ENCODE measurements at regions not wholly inside any gene's neighbourhood (a gene's known extent, or its start where the extent isn't known, plus 50 kb on each side); places are given as distances from the start of the nearest gene placed in this dataset.

DNA sequence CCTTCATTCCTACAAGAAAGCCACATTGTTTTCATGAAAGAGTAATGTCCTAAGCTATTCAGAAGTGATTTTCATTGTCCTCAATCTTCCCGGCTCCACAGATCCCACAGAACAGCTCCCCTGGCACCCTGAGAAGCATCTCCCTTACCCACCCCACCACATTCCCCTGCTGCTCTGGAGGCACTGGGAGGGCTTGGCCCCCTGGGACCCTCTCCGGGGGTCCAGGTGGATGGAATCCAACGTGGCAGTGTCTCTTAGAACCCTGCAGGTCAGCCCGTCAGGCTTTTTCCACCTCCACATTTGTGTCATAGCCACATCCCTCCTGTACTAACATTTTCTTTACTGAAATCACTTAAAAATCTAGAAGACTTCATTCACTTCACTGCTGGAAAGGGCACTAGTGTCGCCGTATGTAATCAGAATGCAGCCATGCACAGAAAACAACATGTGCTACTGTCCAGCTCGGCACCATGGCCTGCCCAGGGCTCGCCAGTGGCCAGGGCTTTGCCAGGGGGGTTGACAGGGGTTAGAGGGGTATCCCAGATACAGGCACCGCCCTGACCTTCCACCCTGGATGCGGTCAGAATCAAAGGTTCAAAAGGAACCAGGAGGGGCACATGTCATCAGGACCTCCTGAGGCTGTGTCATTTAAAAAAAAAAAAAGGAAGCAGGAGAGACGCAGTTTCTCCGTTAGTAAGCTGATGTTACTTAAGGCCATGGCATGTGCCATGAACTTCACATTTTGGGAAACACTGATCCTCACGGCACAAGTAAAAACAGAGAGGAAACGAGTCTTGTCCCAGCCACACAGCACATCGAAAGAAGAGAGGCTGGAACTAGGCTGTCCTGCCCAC lies 106.3 kb downstream of the LSM3 start:
- no peaks in the 10 kb centered on the region for H3K27me3 ChIP-seq (ENCODE audit: insufficient read depth, insufficient read length)
- H3K9ac ChIP-seq (ENCODE audit: insufficient read length, low read depth), result peak overlapping the region; percentile 51
- peaks cover 26% of the 10 kb centered on the region for H3K4me1 ChIP-seq (ENCODE audit: insufficient read depth, insufficient read length)
- no peak for DNase-seq (ENCODE audit: low read depth, low spot score)
- H3K36me3 ChIP-seq (ENCODE audit: insufficient read depth, insufficient read length, low read length), result no peaks in the 10 kb centered on the region
- peaks cover 10% of the 10 kb centered on the region; the same call in 1 of the 2 replicates for H3K9me3 ChIP-seq (ENCODE audit: insufficient read depth, low read length)
- no peak for TF ChIP-seq YY1 (IDR thresholded peaks at IDR 0.05; ENCODE audit: insufficient read depth, insufficient read length)
- TF ChIP-seq ZNF274 (IDR thresholded peaks at IDR 0.05; ENCODE audit: low read depth, low read length), result no peak
- TF ChIP-seq SUZ12 (IDR thresholded peaks at IDR 0.05; ENCODE audit: extremely low read depth, insufficient read depth, insufficient read length), result no peak
- H3K4me3 ChIP-seq (ENCODE audit: insufficient read length, low read depth), result no peak overlapping the region

DNA sequence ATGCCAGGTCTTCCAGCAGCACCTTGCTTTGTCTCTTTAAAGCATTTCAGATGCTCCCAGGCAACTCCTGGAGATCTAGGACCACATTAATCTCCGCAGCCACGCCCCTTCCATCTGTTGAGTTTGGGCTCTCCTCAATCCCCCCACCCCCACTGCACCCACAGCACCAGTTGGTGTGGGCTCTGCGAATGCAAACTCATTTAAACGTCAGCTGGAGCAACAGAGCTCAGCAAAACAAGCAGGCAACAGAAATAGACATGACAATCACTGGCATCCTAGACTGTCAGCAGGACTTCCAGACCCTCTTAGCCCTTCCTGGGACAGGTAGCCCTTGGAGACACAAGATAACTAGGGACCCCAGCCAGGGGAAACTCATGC lies 106.9 kb downstream of the LSM3 start:
- Histone ChIP-seq H3K27me3 (ENCODE audit: insufficient read depth, insufficient read length) (no peaks in the 10 kb centered on the region), H3K9me3 (ENCODE audit: insufficient read depth, low read length) (peaks cover 10% of the 10 kb centered on the region; the same call in 1 of the 2 replicates), H3K4me1 (ENCODE audit: insufficient read depth, insufficient read length) (peaks cover 24% of the 10 kb centered on the region), H3K4me3 (ENCODE audit: insufficient read length, low read depth) (no peak overlapping the region), H3K9ac (ENCODE audit: insufficient read length, low read depth) (peak overlapping the region; percentile 51), H3K36me3 (ENCODE audit: insufficient read depth, insufficient read length, low read length) (no peaks in the 10 kb centered on the region)
- DNase-seq (ENCODE audit: low read depth, low spot score), result peak; percentile 70
- TF ChIP-seq SUZ12 (IDR thresholded peaks at IDR 0.05; ENCODE audit: extremely low read depth, insufficient read depth, insufficient read length) (no peak), YY1 (IDR thresholded peaks at IDR 0.05; ENCODE audit: insufficient read depth, insufficient read length) (no peak), ZNF274 (IDR thresholded peaks at IDR 0.05; ENCODE audit: low read depth, low read length) (no peak)

GRCh38 chr3:14286887-14287500 lies 108.4 kb downstream of the LSM3 start:
- H3K9ac ChIP-seq (ENCODE audit: insufficient read length, low read depth), result no peak overlapping the region
- peaks cover 10% of the 10 kb centered on the region; the same call in 1 of the 2 replicates for H3K9me3 ChIP-seq (ENCODE audit: insufficient read depth, low read length)
- H3K27me3 ChIP-seq (ENCODE audit: insufficient read depth, insufficient read length), result no peaks in the 10 kb centered on the region
- H3K4me1 ChIP-seq (ENCODE audit: insufficient read depth, insufficient read length), result peaks cover 20% of the 10 kb centered on the region
- TF ChIP-seq ZNF274 (IDR thresholded peaks at IDR 0.05; ENCODE audit: low read depth, low read length) (no peak), YY1 (IDR thresholded peaks at IDR 0.05; ENCODE audit: insufficient read depth, insufficient read length) (no peak), SUZ12 (IDR thresholded peaks at IDR 0.05; ENCODE audit: extremely low read depth, insufficient read depth, insufficient read length) (no peak)
- no peaks in the 10 kb centered on the region for H3K36me3 ChIP-seq (ENCODE audit: insufficient read depth, insufficient read length, low read length)
- no peak for DNase-seq (ENCODE audit: low read depth, low spot score)
- H3K4me3 ChIP-seq (ENCODE audit: insufficient read length, low read depth), result no peak overlapping the region

DNA sequence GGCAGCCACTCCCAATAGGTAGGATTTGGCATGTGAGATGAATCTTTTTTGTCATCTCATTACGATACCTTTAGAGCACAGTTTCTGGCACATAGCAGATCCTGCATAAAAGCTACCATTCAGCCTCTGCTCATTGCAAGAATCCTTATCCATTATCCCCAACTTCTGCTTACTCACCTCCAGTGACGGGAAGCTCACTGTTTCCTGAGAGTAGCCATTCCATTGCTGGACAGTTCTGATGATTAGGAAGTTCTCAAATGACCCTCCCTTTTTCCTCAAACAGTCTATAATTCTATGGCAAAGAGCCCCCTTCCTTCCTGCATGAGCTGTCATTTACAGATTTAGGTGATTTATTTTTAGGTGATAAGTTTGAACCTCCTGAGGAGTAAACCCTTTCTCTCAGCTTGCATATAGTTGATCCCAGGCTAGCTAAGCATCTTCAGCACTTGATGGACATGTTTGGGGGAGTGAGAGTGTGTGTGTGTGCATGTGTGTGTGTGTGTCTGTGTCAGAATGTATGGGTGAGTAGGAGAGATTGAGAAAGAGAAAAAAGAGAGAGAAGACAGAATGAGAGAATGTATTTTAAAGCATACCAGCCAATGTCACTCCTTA lies 109.7 kb downstream of the LSM3 start:
- no peak for DNase-seq (ENCODE audit: low read depth, low spot score)
- TF ChIP-seq ZNF274 (IDR thresholded peaks at IDR 0.05; ENCODE audit: low read depth, low read length) (no peak), SUZ12 (IDR thresholded peaks at IDR 0.05; ENCODE audit: extremely low read depth, insufficient read depth, insufficient read length) (no peak), YY1 (IDR thresholded peaks at IDR 0.05; ENCODE audit: insufficient read depth, insufficient read length) (no peak)
- no peaks in the 10 kb centered on the region for H3K36me3 ChIP-seq (ENCODE audit: insufficient read depth, insufficient read length, low read length)
- H3K4me3 ChIP-seq (ENCODE audit: insufficient read length, low read depth), result no peak overlapping the region
- H3K4me1 ChIP-seq (ENCODE audit: insufficient read depth, insufficient read length), result peaks cover 18% of the 10 kb centered on the region
- H3K9ac ChIP-seq (ENCODE audit: insufficient read length, low read depth), result no peak overlapping the region
- peaks cover 4% of the 10 kb centered on the region; the same call in 1 of the 2 replicates for H3K9me3 ChIP-seq (ENCODE audit: insufficient read depth, low read length)
- no peaks in the 10 kb centered on the region for H3K27me3 ChIP-seq (ENCODE audit: insufficient read depth, insufficient read length)

DNA sequence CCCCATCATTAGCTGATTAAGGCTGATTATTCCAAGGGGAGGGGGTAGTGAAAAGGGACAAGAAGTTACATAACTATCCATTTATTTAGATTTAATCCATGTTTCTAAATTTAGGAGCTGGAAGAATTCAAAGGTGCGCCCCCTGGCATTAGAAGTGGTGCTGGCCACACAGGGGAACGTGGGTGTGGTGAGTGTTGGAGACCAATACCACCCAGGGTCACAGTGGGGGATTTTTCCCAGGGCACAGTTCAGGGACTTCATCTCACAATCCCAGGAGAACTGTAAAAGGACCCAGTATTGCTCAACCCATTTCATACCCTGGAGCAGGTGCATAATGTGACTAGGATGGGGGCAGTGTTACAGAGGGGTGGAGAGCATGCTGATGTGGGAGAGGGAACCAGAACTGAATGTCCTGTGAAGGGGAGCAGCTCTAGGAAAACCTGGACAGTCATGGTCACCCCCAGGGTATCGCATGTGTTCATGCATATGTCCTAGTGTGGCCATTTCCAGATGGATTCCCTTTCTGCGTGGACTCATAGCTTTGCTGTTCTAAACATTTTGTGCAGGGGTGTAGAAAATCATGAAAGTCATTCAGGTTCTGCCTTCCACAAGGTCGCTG lies 110.3 kb downstream of the LSM3 start:
- H3K36me3 ChIP-seq (ENCODE audit: insufficient read depth, insufficient read length, low read length), result no peaks in the 10 kb centered on the region
- H3K9me3 ChIP-seq (ENCODE audit: insufficient read depth, low read length), result no peaks in the 10 kb centered on the region
- TF ChIP-seq YY1 (IDR thresholded peaks at IDR 0.05; ENCODE audit: insufficient read depth, insufficient read length), result no peak
- no peak for DNase-seq (ENCODE audit: low read depth, low spot score)
- H3K9ac ChIP-seq (ENCODE audit: insufficient read length, low read depth), result no peak overlapping the region
- H3K4me3 ChIP-seq (ENCODE audit: insufficient read length, low read depth), result no peak overlapping the region
- H3K4me1 ChIP-seq (ENCODE audit: insufficient read depth, insufficient read length), result peaks cover 17% of the 10 kb centered on the region
- H3K27me3 ChIP-seq (ENCODE audit: insufficient read depth, insufficient read length), result no peaks in the 10 kb centered on the region

- no peak overlapping the region for H3K9ac ChIP-seq (ENCODE audit: insufficient read length, low read depth)
- no peak for TF ChIP-seq YY1 (IDR thresholded peaks at IDR 0.05; ENCODE audit: insufficient read depth, insufficient read length)
- TF ChIP-seq SUZ12 (IDR thresholded peaks at IDR 0.05; ENCODE audit: extremely low read depth, insufficient read depth, insufficient read length), result no peak
- no peak for TF ChIP-seq ZNF274 (IDR thresholded peaks at IDR 0.05; ENCODE audit: low read depth, low read length)
- H3K27me3 ChIP-seq (ENCODE audit: insufficient read depth, insufficient read length), result no peaks in the 10 kb centered on the region
- H3K9me3 ChIP-seq (ENCODE audit: insufficient read depth, low read length), result no peaks in the 10 kb centered on the region
- no peak overlapping the region for H3K4me3 ChIP-seq (ENCODE audit: insufficient read length, low read depth)
- H3K4me1 ChIP-seq (ENCODE audit: insufficient read depth, insufficient read length), result peaks cover 10% of the 10 kb centered on the region
- H3K36me3 ChIP-seq (ENCODE audit: insufficient read depth, insufficient read length, low read length), result no peaks in the 10 kb centered on the region
- peak; percentile 48 for DNase-seq (ENCODE audit: low read depth, low spot score)
Observed at GRCh38 chr3:14289590-14290461, 111.2 kb downstream of the LSM3 start.
